ENCODE measurements at regions not wholly inside any gene's neighbourhood (a gene's known extent, or its start where the extent isn't known, plus 50 kb on each side); places are given as distances from the start of the nearest gene placed in this dataset.

DNA sequence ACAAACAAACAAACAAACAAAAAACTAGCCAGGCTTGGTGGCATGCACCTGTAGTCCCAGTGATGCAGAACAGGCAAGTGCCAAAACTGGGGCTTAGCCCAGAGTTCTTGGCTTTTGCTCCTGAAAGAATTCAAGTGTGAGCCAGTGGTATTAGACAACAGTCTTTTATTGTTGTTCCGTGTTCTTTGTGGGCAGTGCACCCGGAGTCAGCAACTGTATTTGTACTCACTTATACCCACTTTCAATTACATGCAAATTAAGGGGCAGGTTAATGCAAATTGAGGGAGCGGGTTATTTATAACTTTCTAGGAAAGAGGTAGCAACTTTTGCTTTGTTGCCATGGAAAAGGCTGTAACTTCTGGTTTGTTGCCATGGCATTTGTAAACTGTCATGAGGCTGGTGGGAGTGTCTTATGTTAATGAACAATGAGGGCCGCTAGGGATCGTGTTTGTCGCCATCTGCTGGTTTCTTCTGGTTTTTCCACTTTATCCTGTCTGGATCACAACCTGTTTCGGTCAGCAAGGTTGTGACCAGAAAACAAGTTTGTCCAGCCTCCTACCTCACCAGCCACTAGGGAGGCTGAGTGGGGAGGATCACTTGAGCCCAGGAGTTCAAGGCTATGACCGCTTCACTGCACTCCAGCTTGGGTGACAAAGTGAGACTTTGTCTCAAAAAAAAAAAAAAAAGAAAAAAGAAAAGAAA, 88.8 kb upstream of the ESX1 start:
- Mint-ChIP-seq H3K9me3 (ENCODE audit: unreplicated experiment) (no peaks in the 10 kb centered on the region), H3K4me3 (ENCODE audit: unreplicated experiment) (no peak overlapping the region), H3K36me3 (ENCODE audit: low read depth, unreplicated experiment) (no peaks in the 10 kb centered on the region), H3K4me1 (ENCODE audit: low read depth, unreplicated experiment) (peaks cover 6% of the 10 kb centered on the region), H3K27ac (ENCODE audit: unreplicated experiment) (no peak overlapping the region), H3K27me3 (ENCODE audit: low read depth, unreplicated experiment) (no peaks in the 10 kb centered on the region)
- H3K9ac ChIP-seq (ENCODE audit: low read length) = no peak overlapping the region
- H3K79me2 ChIP-seq (ENCODE audit: insufficient read depth, low read length) = no peaks in the 10 kb centered on the region
- no peaks in the 10 kb centered on the region for H3K9me3 ChIP-seq (ENCODE audit: insufficient read depth, low read depth, low read length)
- H3K4me2 ChIP-seq (ENCODE audit: low read length) = peak overlapping the region; percentile 40
- H3K4me3 ChIP-seq (ENCODE audit: insufficient read depth, low read depth, low read length) = no peak overlapping the region
- H3K36me3 ChIP-seq (ENCODE audit: insufficient read depth, low read length) = no peaks in the 10 kb centered on the region
- TF ChIP-seq EZH2 (IDR thresholded peaks at IDR 0.05; ENCODE audit: insufficient read depth, low read length) (no peak), CTCF (IDR thresholded peaks at IDR 0.05; ENCODE audit: insufficient read depth, low read depth, low read length) (peak; percentile 41)
- FAIRE-seq = peak; percentile 100
- H3K4me1 ChIP-seq (ENCODE audit: insufficient read depth, low read length) = no peaks in the 10 kb centered on the region
- no peaks in the 10 kb centered on the region for H4K20me1 ChIP-seq (ENCODE audit: insufficient read depth, low read length)
- no peaks in the 10 kb centered on the region for H3K27me3 ChIP-seq (ENCODE audit: insufficient read depth, low read length)
- no peak overlapping the region for H2AFZ ChIP-seq (ENCODE audit: low read depth, low read length)
- peak; percentile 77 for DNase-seq (ENCODE audit: low read depth)
- H3K27ac ChIP-seq (ENCODE audit: low read depth, low read length) = no peak overlapping the region

DNA sequence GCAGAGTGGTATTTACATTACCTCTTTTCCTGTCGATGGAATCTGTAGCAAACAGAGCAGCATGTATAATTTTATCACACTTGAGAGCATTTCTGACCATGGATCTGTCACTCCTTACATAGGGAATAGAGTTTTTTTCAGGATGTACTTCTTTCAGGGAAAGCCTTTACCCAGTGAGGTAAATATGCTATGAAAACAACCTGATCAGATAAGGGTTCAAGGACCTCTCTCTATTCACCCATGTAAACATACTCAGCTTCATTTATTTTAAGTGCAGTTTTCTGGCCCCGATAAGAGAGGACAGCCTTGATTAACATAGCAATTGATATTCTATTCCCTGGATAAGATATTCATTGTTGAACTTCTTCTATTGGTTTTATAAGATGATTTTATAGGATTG, 87.3 kb upstream of the ESX1 start:
- H3K79me2 ChIP-seq (ENCODE audit: insufficient read depth, low read length) = no peaks in the 10 kb centered on the region
- Mint-ChIP-seq H3K36me3 (ENCODE audit: low read depth, unreplicated experiment) (no peaks in the 10 kb centered on the region), H3K27ac (ENCODE audit: unreplicated experiment) (no peak overlapping the region), H3K9me3 (ENCODE audit: unreplicated experiment) (no peaks in the 10 kb centered on the region), H3K4me3 (ENCODE audit: unreplicated experiment) (no peak overlapping the region), H3K27me3 (ENCODE audit: low read depth, unreplicated experiment) (no peaks in the 10 kb centered on the region), H3K4me1 (ENCODE audit: low read depth, unreplicated experiment) (no peaks in the 10 kb centered on the region)
- TF ChIP-seq CTCF (IDR thresholded peaks at IDR 0.05; ENCODE audit: insufficient read depth, low read depth, low read length) (no peak), EZH2 (IDR thresholded peaks at IDR 0.05; ENCODE audit: insufficient read depth, low read length) (no peak)
- no peak overlapping the region for H3K4me2 ChIP-seq (ENCODE audit: low read length)
- H4K20me1 ChIP-seq (ENCODE audit: insufficient read depth, low read length) = no peaks in the 10 kb centered on the region
- H3K36me3 ChIP-seq (ENCODE audit: insufficient read depth, low read length) = no peaks in the 10 kb centered on the region
- no peak overlapping the region for H3K27ac ChIP-seq (ENCODE audit: low read depth, low read length)
- no peak overlapping the region for H2AFZ ChIP-seq (ENCODE audit: low read depth, low read length)
- H3K4me1 ChIP-seq (ENCODE audit: insufficient read depth, low read length) = no peaks in the 10 kb centered on the region
- H3K27me3 ChIP-seq (ENCODE audit: insufficient read depth, low read length) = no peaks in the 10 kb centered on the region
- no peaks in the 10 kb centered on the region for H3K9me3 ChIP-seq (ENCODE audit: insufficient read depth, low read depth, low read length)
- no peak overlapping the region for H3K9ac ChIP-seq (ENCODE audit: low read length)
- no peak overlapping the region for H3K4me3 ChIP-seq (ENCODE audit: insufficient read depth, low read depth, low read length)
- FAIRE-seq (peak; percentile 37), DNase-seq (ENCODE audit: low read depth) (no peak)

- no peak overlapping the region for H3K4me3 Mint-ChIP-seq (ENCODE audit: unreplicated experiment)
Measured at GRCh38 chrX:104335756-104336155, 81.0 kb upstream of the ESX1 start.

More at GRCh38 chrX:104335756-104336155, 81.0 kb upstream of the ESX1 start:
- H3K9me3 ChIP-seq (ENCODE audit: insufficient read depth, low read depth, low read length) = no peaks in the 10 kb centered on the region
- FAIRE-seq (peak; percentile 100), DNase-seq (ENCODE audit: low read depth) (peak; percentile 94)
- no peaks in the 10 kb centered on the region for H3K36me3 Mint-ChIP-seq (ENCODE audit: low read depth, unreplicated experiment)
- H3K79me2 ChIP-seq (ENCODE audit: insufficient read depth, low read length) = no peaks in the 10 kb centered on the region
- no peak overlapping the region for H3K9ac ChIP-seq (ENCODE audit: low read length)
- peaks cover 19% of the 10 kb centered on the region for H3K4me1 ChIP-seq (ENCODE audit: insufficient read depth, low read length)
- H3K27me3 ChIP-seq (ENCODE audit: insufficient read depth, low read length) = no peaks in the 10 kb centered on the region
- no peaks in the 10 kb centered on the region for H3K36me3 ChIP-seq (ENCODE audit: insufficient read depth, low read length)
- no peak overlapping the region for H2AFZ ChIP-seq (ENCODE audit: low read depth, low read length)
- H3K27ac Mint-ChIP-seq (ENCODE audit: unreplicated experiment) = peak overlapping the region; percentile 84
- no peaks in the 10 kb centered on the region for H3K27me3 Mint-ChIP-seq (ENCODE audit: low read depth, unreplicated experiment)
- no peaks in the 10 kb centered on the region for H3K9me3 Mint-ChIP-seq (ENCODE audit: unreplicated experiment)
- no peaks in the 10 kb centered on the region for H4K20me1 ChIP-seq (ENCODE audit: insufficient read depth, low read length)
- H3K27ac ChIP-seq (ENCODE audit: low read depth, low read length) = peak overlapping the region; percentile 76
- TF ChIP-seq EZH2 (IDR thresholded peaks at IDR 0.05; ENCODE audit: insufficient read depth, low read length) (no peak), CTCF (IDR thresholded peaks at IDR 0.05; ENCODE audit: insufficient read depth, low read depth, low read length) (no peak)
- H3K4me1 Mint-ChIP-seq (ENCODE audit: low read depth, unreplicated experiment) = peaks cover 15% of the 10 kb centered on the region
- peak overlapping the region; percentile 49 for H3K4me2 ChIP-seq (ENCODE audit: low read length)
- H3K4me3 ChIP-seq (ENCODE audit: insufficient read depth, low read depth, low read length) = no peak overlapping the region
